ENCODE measurements at regions not wholly inside any gene's neighbourhood (a gene's known extent, or its start where the extent isn't known, plus 50 kb on each side); places are given as distances from the start of the nearest gene placed in this dataset.

DNA sequence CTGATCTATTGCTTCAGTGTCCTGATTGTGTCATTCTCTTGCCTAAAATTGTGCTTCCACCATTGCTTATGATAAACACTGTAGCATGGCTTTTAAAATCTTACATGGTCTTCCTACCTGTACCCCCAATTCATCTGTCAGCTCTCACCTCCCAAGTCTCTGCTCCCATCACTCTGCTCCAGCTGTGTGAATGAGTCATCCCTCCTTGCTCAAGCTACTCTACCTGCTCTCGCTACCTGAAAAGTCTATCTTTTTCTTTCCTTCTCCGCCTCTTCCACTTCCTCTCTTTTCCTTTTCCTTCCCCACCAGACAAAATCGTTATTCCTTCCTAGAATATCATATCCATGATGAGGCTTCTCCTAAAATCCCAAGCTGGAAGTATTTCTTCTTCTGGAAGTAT is 341.7 kb downstream of the PRELID2 start:
- Mint-ChIP-seq H3K27ac (no peak overlapping the region), H3K27me3 (no peaks in the 10 kb centered on the region), H3K9me3 (peaks cover 3% of the 10 kb centered on the region), H3K4me1 (ENCODE audit: low read depth) (no peaks in the 10 kb centered on the region), H3K4me3 (no peak overlapping the region), H3K36me3 (ENCODE audit: low read depth) (no peaks in the 10 kb centered on the region)
- DNase-seq: no peak

GRCh38 chr5:145489516-145489915 is 345.6 kb downstream of the PRELID2 start:
- Mint-ChIP-seq H3K27me3 (no peaks in the 10 kb centered on the region), H3K36me3 (ENCODE audit: low read depth) (no peaks in the 10 kb centered on the region), H3K4me3 (no peak overlapping the region), H3K9me3 (no peaks in the 10 kb centered on the region), H3K27ac (no peak overlapping the region), H3K4me1 (ENCODE audit: low read depth) (no peaks in the 10 kb centered on the region)
- DNase-seq: no peak

DNA sequence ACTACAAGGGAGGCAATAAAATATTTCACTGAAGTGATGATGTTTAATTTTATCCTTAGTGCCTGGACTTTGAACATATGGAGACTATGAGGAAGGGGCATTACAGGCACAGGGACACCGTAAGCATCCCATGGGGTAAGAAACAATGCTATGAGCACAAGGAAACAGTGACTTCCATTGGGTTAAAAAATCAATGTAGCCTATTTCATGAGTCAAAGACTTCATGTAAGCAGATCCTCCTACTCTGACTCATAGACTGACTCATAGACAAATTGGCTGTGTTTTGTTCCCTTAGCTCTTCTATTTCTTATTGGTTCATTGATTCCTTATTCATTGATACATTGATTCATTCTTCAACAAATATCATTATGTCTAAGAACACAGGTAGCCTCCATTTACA is 351.0 kb downstream of the PRELID2 start:
- no peak overlapping the region for H3K27ac Mint-ChIP-seq
- no peaks in the 10 kb centered on the region for H3K36me3 Mint-ChIP-seq (ENCODE audit: low read depth)
- no peaks in the 10 kb centered on the region for H3K9me3 Mint-ChIP-seq
- no peak for DNase-seq
- no peaks in the 10 kb centered on the region for H3K4me1 Mint-ChIP-seq (ENCODE audit: low read depth)
- H3K27me3 Mint-ChIP-seq: no peaks in the 10 kb centered on the region
- H3K4me3 Mint-ChIP-seq: no peak overlapping the region

- H3K9me3 Mint-ChIP-seq: no peaks in the 10 kb centered on the region
- H3K27me3 Mint-ChIP-seq: no peaks in the 10 kb centered on the region
- DNase-seq: no peak
- H3K27ac Mint-ChIP-seq: no peak overlapping the region
- H3K4me3 Mint-ChIP-seq: no peak overlapping the region
- H3K4me1 Mint-ChIP-seq (ENCODE audit: low read depth): no peaks in the 10 kb centered on the region
- no peaks in the 10 kb centered on the region for H3K36me3 Mint-ChIP-seq (ENCODE audit: low read depth)
Observed at GRCh38 chr5:145483212-145483611, 351.9 kb downstream of the PRELID2 start.

- Mint-ChIP-seq H3K9me3 (no peaks in the 10 kb centered on the region), H3K27ac (no peak overlapping the region), H3K4me3 (no peak overlapping the region), H3K36me3 (ENCODE audit: low read depth) (no peaks in the 10 kb centered on the region), H3K4me1 (ENCODE audit: low read depth) (no peaks in the 10 kb centered on the region), H3K27me3 (no peaks in the 10 kb centered on the region)
- no peak for DNase-seq
Observed at GRCh38 chr5:145479857-145480256, 355.3 kb downstream of the PRELID2 start.

- Mint-ChIP-seq H3K9me3 (no peaks in the 10 kb centered on the region), H3K27ac (no peak overlapping the region), H3K36me3 (ENCODE audit: low read depth) (no peaks in the 10 kb centered on the region), H3K27me3 (no peaks in the 10 kb centered on the region), H3K4me1 (ENCODE audit: low read depth) (no peaks in the 10 kb centered on the region), H3K4me3 (no peak overlapping the region)
- no peak for DNase-seq
Observed at GRCh38 chr5:145479271-145479670, 355.9 kb downstream of the PRELID2 start.

- no peaks in the 10 kb centered on the region for H3K27me3 Mint-ChIP-seq
- no peaks in the 10 kb centered on the region for H3K4me1 Mint-ChIP-seq (ENCODE audit: low read depth)
- no peaks in the 10 kb centered on the region for H3K36me3 Mint-ChIP-seq (ENCODE audit: low read depth)
- H3K27ac Mint-ChIP-seq: no peak overlapping the region
- H3K9me3 Mint-ChIP-seq: no peaks in the 10 kb centered on the region
- H3K4me3 Mint-ChIP-seq: no peak overlapping the region
- DNase-seq: no peak
Observed at GRCh38 chr5:145478651-145479050, 356.5 kb downstream of the PRELID2 start.

- H3K36me3 Mint-ChIP-seq (ENCODE audit: low read depth): no peaks in the 10 kb centered on the region
- H3K27ac Mint-ChIP-seq: no peak overlapping the region
- DNase-seq: no peak
Observed at GRCh38 chr5:145473042-145473642, 362.0 kb downstream of the PRELID2 start.

DNA sequence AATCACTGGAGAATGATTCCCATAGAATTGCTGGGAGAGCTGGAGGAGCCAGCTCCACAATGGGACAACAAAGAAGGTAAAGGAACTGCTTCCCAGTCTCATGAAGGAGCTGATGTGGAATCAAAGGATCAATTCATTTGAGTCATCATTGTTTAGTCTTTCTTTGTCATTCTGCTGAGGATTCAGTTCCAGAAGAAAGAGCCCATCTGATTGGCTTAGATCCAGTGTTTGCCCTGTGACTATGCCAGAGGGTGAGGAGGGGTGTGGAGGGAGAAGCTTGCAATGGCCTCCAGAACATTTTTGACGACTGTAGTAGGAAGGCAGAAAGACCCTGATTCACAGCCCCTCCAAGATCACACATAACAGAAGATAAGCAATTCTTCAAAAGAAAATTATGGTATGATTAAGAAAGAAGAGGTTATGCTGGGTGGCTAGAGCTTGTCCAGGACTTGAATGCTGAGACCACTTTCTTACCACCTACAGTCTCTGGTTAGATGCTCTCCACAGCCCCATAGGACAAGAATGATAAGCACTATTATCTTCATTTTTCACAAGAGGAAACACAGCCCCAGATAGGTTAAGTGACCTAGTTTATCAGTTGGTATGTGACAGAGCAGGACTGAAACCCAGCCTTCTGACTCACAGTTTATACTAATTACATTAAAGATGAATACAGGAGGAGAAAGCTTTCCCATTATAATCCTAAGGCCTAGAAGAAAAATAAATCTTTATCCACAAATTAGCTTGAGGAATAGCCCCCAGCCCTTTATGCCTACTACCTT is 363.1 kb downstream of the PRELID2 start:
- Mint-ChIP-seq H3K27me3 (no peaks in the 10 kb centered on the region), H3K4me1 (ENCODE audit: low read depth) (no peaks in the 10 kb centered on the region), H3K27ac (no peak overlapping the region), H3K4me3 (no peak overlapping the region), H3K9me3 (peaks cover 11% of the 10 kb centered on the region), H3K36me3 (ENCODE audit: low read depth) (no peaks in the 10 kb centered on the region)
- no peak for DNase-seq

More at GRCh38 chr5:145473042-145473642, 362.0 kb downstream of the PRELID2 start:
- peaks cover 11% of the 10 kb centered on the region for H3K9me3 Mint-ChIP-seq
- H3K4me1 Mint-ChIP-seq (ENCODE audit: low read depth): no peaks in the 10 kb centered on the region
- H3K27me3 Mint-ChIP-seq: no peaks in the 10 kb centered on the region
- no peak overlapping the region for H3K4me3 Mint-ChIP-seq

DNA sequence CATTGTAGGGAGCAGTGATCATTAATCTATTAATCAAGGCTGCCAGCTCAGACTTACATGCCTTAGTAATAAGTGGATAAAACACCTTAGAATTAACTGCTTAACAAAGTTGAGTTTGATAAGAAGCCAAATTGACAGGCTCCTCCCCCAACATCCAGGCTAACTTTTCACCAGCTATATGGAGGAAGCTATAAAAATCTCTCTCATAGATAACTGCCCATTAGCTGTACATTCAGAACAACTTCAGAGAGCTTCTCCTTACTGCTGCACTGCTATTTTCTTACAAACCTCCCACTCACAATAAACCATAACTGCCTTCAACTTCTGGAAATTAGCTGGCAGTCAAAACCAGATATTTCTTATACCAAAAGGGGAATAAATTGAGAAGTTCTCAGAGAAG is 364.1 kb downstream of the PRELID2 start:
- H3K36me3 Mint-ChIP-seq (ENCODE audit: low read depth): no peaks in the 10 kb centered on the region
- H3K9me3 Mint-ChIP-seq: peaks cover 11% of the 10 kb centered on the region
- no peaks in the 10 kb centered on the region for H3K4me1 Mint-ChIP-seq (ENCODE audit: low read depth)
- H3K27me3 Mint-ChIP-seq: no peaks in the 10 kb centered on the region
- no peak overlapping the region for H3K27ac Mint-ChIP-seq
- no peak overlapping the region for H3K4me3 Mint-ChIP-seq
- no peak for DNase-seq

DNA sequence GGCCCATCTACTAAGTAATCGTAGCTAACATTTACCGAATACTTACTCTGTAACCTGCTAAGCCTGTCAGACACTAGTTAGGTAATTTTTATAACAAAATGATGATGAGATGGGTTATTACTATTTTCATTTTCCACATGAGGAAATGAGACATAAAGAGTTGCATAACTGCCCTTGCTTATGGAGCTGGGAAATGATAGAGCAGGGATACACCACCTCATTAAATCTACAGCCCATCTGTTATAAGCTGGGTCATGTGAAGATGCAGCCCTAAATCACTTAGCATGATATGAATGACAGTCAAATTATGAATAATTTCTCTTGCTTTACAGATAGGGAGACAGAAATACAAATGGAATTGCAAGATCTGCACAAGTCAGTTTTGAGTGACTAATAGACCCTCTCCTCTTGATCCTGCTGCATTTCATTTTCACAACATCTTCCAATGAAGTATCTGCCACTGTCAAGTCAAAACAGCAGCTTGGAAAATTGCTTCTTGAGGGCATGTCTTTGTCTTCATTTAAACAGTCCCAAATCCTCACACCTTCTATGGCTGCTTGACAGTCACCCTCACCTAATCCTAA is 364.7 kb downstream of the PRELID2 start:
- no peaks in the 10 kb centered on the region for H3K4me1 Mint-ChIP-seq (ENCODE audit: low read depth)
- H3K27me3 Mint-ChIP-seq: no peaks in the 10 kb centered on the region
- no peaks in the 10 kb centered on the region for H3K36me3 Mint-ChIP-seq (ENCODE audit: low read depth)
- no peak for DNase-seq
- H3K9me3 Mint-ChIP-seq: peaks cover 11% of the 10 kb centered on the region
- H3K4me3 Mint-ChIP-seq: no peak overlapping the region
- H3K27ac Mint-ChIP-seq: no peak overlapping the region

DNA sequence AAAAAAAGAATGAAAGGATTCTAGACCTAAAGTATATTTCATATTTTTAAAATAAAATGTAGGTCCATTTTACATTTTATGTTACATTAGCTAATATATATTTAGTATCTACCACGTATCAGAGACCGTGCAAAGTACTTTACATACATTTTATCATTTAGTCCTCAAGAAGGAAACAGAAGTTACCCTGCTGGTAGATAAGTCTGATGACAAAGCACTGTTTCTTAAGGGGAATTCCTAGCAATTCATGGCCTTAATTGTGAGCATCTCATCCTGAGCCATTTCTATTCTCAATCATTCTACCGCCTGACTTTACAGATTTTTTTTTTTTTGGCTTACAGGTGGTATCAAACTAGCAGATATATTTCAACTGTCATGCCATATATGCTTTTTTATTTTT is 367.7 kb downstream of the PRELID2 start:
- Mint-ChIP-seq H3K4me1 (ENCODE audit: low read depth) (no peaks in the 10 kb centered on the region), H3K9me3 (peaks cover 9% of the 10 kb centered on the region), H3K4me3 (no peak overlapping the region), H3K27me3 (no peaks in the 10 kb centered on the region), H3K27ac (no peak overlapping the region), H3K36me3 (ENCODE audit: low read depth) (no peaks in the 10 kb centered on the region)
- DNase-seq: no peak

- no peak for DNase-seq
- Mint-ChIP-seq H3K27ac (no peak overlapping the region), H3K27me3 (no peaks in the 10 kb centered on the region), H3K9me3 (peaks cover 13% of the 10 kb centered on the region), H3K36me3 (ENCODE audit: low read depth) (no peaks in the 10 kb centered on the region), H3K4me1 (ENCODE audit: low read depth) (no peaks in the 10 kb centered on the region), H3K4me3 (no peak overlapping the region)
Observed at GRCh38 chr5:145466533-145466932, 368.6 kb downstream of the PRELID2 start.

- H3K27me3 Mint-ChIP-seq: no peaks in the 10 kb centered on the region
- no peak overlapping the region for H3K27ac Mint-ChIP-seq
- DNase-seq: no peak
- H3K9me3 Mint-ChIP-seq: peaks cover 12% of the 10 kb centered on the region
- no peaks in the 10 kb centered on the region for H3K36me3 Mint-ChIP-seq (ENCODE audit: low read depth)
- H3K4me1 Mint-ChIP-seq (ENCODE audit: low read depth): no peaks in the 10 kb centered on the region
- H3K4me3 Mint-ChIP-seq: no peak overlapping the region
Observed at GRCh38 chr5:145465474-145466263, 369.5 kb downstream of the PRELID2 start.

GRCh38 chr5:145464171-145464570 is 371.0 kb downstream of the PRELID2 start:
- DNase-seq: no peak
- H3K27me3 Mint-ChIP-seq: no peaks in the 10 kb centered on the region
- H3K4me1 Mint-ChIP-seq (ENCODE audit: low read depth): no peaks in the 10 kb centered on the region
- H3K4me3 Mint-ChIP-seq: no peak overlapping the region
- H3K27ac Mint-ChIP-seq: no peak overlapping the region
- no peaks in the 10 kb centered on the region for H3K36me3 Mint-ChIP-seq (ENCODE audit: low read depth)
- H3K9me3 Mint-ChIP-seq: peaks cover 14% of the 10 kb centered on the region
